ENCODE measurements at regions not wholly inside any gene's neighbourhood (a gene's known extent, or its start where the extent isn't known, plus 50 kb on each side); places are given as distances from the start of the nearest gene placed in this dataset.

DNA sequence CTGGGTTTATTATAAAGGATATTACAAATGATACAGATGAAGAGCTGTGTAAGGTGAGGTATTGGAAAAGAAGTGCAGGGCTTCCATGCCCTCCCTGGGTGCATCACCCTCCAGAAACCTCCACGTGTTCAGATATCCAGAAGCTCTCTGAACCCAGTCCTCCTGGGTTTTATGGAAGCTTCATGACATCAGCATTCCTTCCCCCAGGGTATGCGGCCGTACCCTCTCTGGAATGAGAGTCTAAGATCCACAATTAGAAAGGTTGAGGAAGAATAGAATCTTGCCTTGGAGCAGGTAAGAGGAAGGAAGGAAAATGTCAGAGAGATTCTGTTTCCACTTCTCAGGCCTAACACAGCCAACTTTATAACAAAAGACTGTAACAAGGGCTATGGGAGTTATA is 208.2 kb upstream of the DCC start:
- Histone ChIP-seq H3K79me2 (ENCODE audit: control insufficient read depth, insufficient read depth, low read length) (no peaks in the 10 kb centered on the region), H3K27me3 (ENCODE audit: control insufficient read depth, insufficient read depth, low read length) (no peaks in the 10 kb centered on the region), H3K9ac (ENCODE audit: insufficient read depth, low read length) (no peak overlapping the region), H3K36me3 (ENCODE audit: control insufficient read depth, insufficient read depth, low read length) (no peaks in the 10 kb centered on the region), H3K4me3 (replicated peaks in 1 of 4; ENCODE audit: control extremely low read depth in 1 of 4, insufficient read depth in 1 of 4, low read depth in 3 of 4, low read length in 4 of 4) (no peak overlapping the region), H2AFZ (ENCODE audit: low read length) (no peak overlapping the region), H3K4me2 (ENCODE audit: extremely low read depth, insufficient read depth, low read length) (no peak overlapping the region), H4K20me1 (ENCODE audit: control insufficient read depth, extremely low read depth, insufficient read depth, low read length) (no peaks in the 10 kb centered on the region), H3K4me1 (ENCODE audit: control insufficient read depth, extremely low read depth, insufficient read depth, low read length) (no peaks in the 10 kb centered on the region), H3K27ac (ENCODE audit: insufficient read depth, low read length) (no peak overlapping the region), H3K9me3 (ENCODE audit: control insufficient read depth, insufficient read depth, low read depth, low read length) (no peaks in the 10 kb centered on the region)
- no peak for DNase-seq (ENCODE audit: low read depth in 2 of 2)
- no peak for TF ChIP-seq EZH2 (IDR thresholded peaks at IDR 0.05; ENCODE audit: low read length, missing control alignments)
- TF ChIP-seq, protein P1, sequence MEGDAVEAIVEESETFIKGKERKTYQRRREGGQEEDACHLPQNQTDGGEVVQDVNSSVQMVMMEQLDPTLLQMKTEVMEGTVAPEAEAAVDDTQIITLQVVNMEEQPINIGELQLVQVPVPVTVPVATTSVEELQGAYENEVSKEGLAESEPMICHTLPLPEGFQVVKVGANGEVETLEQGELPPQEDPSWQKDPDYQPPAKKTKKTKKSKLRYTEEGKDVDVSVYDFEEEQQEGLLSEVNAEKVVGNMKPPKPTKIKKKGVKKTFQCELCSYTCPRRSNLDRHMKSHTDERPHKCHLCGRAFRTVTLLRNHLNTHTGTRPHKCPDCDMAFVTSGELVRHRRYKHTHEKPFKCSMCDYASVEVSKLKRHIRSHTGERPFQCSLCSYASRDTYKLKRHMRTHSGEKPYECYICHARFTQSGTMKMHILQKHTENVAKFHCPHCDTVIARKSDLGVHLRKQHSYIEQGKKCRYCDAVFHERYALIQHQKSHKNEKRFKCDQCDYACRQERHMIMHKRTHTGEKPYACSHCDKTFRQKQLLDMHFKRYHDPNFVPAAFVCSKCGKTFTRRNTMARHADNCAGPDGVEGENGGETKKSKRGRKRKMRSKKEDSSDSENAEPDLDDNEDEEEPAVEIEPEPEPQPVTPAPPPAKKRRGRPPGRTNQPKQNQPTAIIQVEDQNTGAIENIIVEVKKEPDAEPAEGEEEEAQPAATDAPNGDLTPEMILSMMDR (conservative IDR thresholded peaks at IDR 0.05 in 1 of 2, IDR thresholded peaks at IDR 0.05 in 1 of 2; ENCODE audit: low read depth in 1 of 2, low read length in 2 of 2): no peak

GRCh38 chr18:52136532-52136931 is 203.5 kb upstream of the DCC start:
- Histone ChIP-seq H3K4me1 (ENCODE audit: control insufficient read depth, extremely low read depth, insufficient read depth, low read length) (no peaks in the 10 kb centered on the region), H3K79me2 (ENCODE audit: control insufficient read depth, insufficient read depth, low read length) (no peaks in the 10 kb centered on the region), H4K20me1 (ENCODE audit: control insufficient read depth, extremely low read depth, insufficient read depth, low read length) (no peaks in the 10 kb centered on the region), H3K27ac (ENCODE audit: insufficient read depth, low read length) (no peak overlapping the region), H3K9me3 (ENCODE audit: control insufficient read depth, insufficient read depth, low read depth, low read length) (no peaks in the 10 kb centered on the region), H3K9ac (ENCODE audit: insufficient read depth, low read length) (no peak overlapping the region), H2AFZ (ENCODE audit: low read length) (no peak overlapping the region), H3K27me3 (ENCODE audit: control insufficient read depth, insufficient read depth, low read length) (no peaks in the 10 kb centered on the region), H3K4me3 (replicated peaks in 1 of 4; ENCODE audit: control extremely low read depth in 1 of 4, insufficient read depth in 1 of 4, low read depth in 3 of 4, low read length in 4 of 4) (no peak overlapping the region), H3K4me2 (ENCODE audit: extremely low read depth, insufficient read depth, low read length) (no peak overlapping the region), H3K36me3 (ENCODE audit: control insufficient read depth, insufficient read depth, low read length) (no peaks in the 10 kb centered on the region)
- TF ChIP-seq, protein P1 (conservative IDR thresholded peaks at IDR 0.05 in 1 of 2, IDR thresholded peaks at IDR 0.05 in 1 of 2; ENCODE audit: low read depth in 1 of 2, low read length in 2 of 2): no peak
- no peak for TF ChIP-seq EZH2 (IDR thresholded peaks at IDR 0.05; ENCODE audit: low read length, missing control alignments)
- no peak for DNase-seq (ENCODE audit: low read depth in 2 of 2)

- no peaks in the 10 kb centered on the region for H3K36me3 ChIP-seq (ENCODE audit: control insufficient read depth, insufficient read depth, low read length)
- no peaks in the 10 kb centered on the region for H3K4me1 ChIP-seq (ENCODE audit: control insufficient read depth, extremely low read depth, insufficient read depth, low read length)
- H2AFZ ChIP-seq (ENCODE audit: low read length): no peak overlapping the region
- no peaks in the 10 kb centered on the region for H4K20me1 ChIP-seq (ENCODE audit: control insufficient read depth, extremely low read depth, insufficient read depth, low read length)
- DNase-seq (ENCODE audit: low read depth in 2 of 2): no peak
- H3K9me3 ChIP-seq (ENCODE audit: control insufficient read depth, insufficient read depth, low read depth, low read length): no peaks in the 10 kb centered on the region
- H3K9ac ChIP-seq (ENCODE audit: insufficient read depth, low read length): no peak overlapping the region
- no peak overlapping the region for H3K4me3 ChIP-seq (replicated peaks in 1 of 4; ENCODE audit: control extremely low read depth in 1 of 4, insufficient read depth in 1 of 4, low read depth in 3 of 4, low read length in 4 of 4)
- no peak overlapping the region for H3K4me2 ChIP-seq (ENCODE audit: extremely low read depth, insufficient read depth, low read length)
- no peaks in the 10 kb centered on the region for H3K27me3 ChIP-seq (ENCODE audit: control insufficient read depth, insufficient read depth, low read length)
- TF ChIP-seq, protein P1 (conservative IDR thresholded peaks at IDR 0.05 in 1 of 2, IDR thresholded peaks at IDR 0.05 in 1 of 2; ENCODE audit: low read depth in 1 of 2, low read length in 2 of 2): no peak
- no peak for TF ChIP-seq EZH2 (IDR thresholded peaks at IDR 0.05; ENCODE audit: low read length, missing control alignments)
- no peak overlapping the region for H3K27ac ChIP-seq (ENCODE audit: insufficient read depth, low read length)
- no peaks in the 10 kb centered on the region for H3K79me2 ChIP-seq (ENCODE audit: control insufficient read depth, insufficient read depth, low read length)
These were observed 199.0 kb upstream of the DCC start for GRCh38 chr18:52140986-52141385.

Data from fibroblast of lung (primary cell).